Colonic mucosa (tissue), 4 donors: ENCODE measurements at regions not wholly inside any gene's neighbourhood (a gene's known extent, or its start where the extent isn't known, plus 50 kb on each side); places are given as distances from the start of the nearest gene placed in this dataset.

ENCODE experiments used
- DNase-seq: peaks from one replicate; pipeline ENCODE4 v3.0.0-alpha.2; 2020
- H3K27ac ChIP-seq: fragments of 200-600 bp; one replicate; pipeline ENCODE4 v1.8.0; 2021
- H3K27me3 ChIP-seq: fragments of 200-600 bp; one replicate; pipeline ENCODE4 v1.8.0; 2021
- H3K36me3 ChIP-seq: fragments of 200-600 bp; one replicate; pipeline ENCODE4 v1.8.0; 2021
- H3K4me1 ChIP-seq: fragments of 200-600 bp; one replicate; pipeline ENCODE4 v1.8.0; 2021; ENCODE audit warnings: mild to moderate bottlenecking
- H3K4me3 ChIP-seq: fragments of 200-600 bp; one replicate; pipeline ENCODE4 v1.8.0; 2021
- H3K9ac ChIP-seq, 2 donors: one replicate each; pipeline ENCODE4 v1.7.0; 2013; ENCODE audit warnings: control low read depth in 2 of 2, low read depth in 2 of 2, low read length in 2 of 2
- H3K9me3 ChIP-seq: fragments of 200-600 bp; one replicate; pipeline ENCODE4 v1.8.0; 2021
- intact Hi-C: fragments of 100-400 bp; cut with DNase I; formaldehyde crosslinking; loops from one replicate; pipeline ENCODE4 v1.14.1; 2022
- TF ChIP-seq, protein P1 (sequence below): fragments of 200-600 bp; IDR thresholded peaks from one replicate; pipeline ENCODE4 v1.8.0; 2022; ENCODE audit warnings: antibody characterized with exemption, mild to moderate bottlenecking
- donor health status: healthy.
- donor health status: DM: no; HTN: no; CAD: no.
- donor health status: DM: no; HTN: no; CAD: no.

DNA sequence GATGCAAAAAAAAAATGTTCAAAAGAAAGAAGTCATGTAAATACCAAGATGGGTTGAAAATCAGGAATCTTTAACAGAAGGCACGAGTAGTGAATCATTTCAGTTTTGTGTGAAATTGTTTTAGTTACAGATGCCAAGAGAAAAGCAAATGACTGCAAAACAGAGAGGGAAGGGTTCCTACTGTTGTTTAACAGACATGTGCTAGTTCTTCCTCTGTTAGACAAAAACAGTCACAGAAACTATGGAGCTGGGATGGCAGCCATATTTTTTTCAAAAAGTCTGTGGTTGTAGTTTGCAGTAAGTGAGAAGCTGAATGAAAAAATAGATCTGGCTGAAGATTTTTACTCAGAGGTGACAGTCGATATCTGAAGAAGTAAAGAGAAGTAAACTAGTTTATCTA is 511.9 kb downstream of the ZIC1 start:
- TF ChIP-seq, protein P1, sequence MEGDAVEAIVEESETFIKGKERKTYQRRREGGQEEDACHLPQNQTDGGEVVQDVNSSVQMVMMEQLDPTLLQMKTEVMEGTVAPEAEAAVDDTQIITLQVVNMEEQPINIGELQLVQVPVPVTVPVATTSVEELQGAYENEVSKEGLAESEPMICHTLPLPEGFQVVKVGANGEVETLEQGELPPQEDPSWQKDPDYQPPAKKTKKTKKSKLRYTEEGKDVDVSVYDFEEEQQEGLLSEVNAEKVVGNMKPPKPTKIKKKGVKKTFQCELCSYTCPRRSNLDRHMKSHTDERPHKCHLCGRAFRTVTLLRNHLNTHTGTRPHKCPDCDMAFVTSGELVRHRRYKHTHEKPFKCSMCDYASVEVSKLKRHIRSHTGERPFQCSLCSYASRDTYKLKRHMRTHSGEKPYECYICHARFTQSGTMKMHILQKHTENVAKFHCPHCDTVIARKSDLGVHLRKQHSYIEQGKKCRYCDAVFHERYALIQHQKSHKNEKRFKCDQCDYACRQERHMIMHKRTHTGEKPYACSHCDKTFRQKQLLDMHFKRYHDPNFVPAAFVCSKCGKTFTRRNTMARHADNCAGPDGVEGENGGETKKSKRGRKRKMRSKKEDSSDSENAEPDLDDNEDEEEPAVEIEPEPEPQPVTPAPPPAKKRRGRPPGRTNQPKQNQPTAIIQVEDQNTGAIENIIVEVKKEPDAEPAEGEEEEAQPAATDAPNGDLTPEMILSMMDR: no peak
- Histone ChIP-seq H3K9ac (no peak overlapping the region), H3K4me1 (no peaks in the 10 kb centered on the region), H3K36me3 (no peaks in the 10 kb centered on the region), H3K27ac (no peak overlapping the region), H3K27me3 (no peaks in the 10 kb centered on the region), H3K9me3 (no peaks in the 10 kb centered on the region), H3K4me3 (no peak overlapping the region)
- intact Hi-C loops: no loop called here
- DNase-seq: no peak

DNA sequence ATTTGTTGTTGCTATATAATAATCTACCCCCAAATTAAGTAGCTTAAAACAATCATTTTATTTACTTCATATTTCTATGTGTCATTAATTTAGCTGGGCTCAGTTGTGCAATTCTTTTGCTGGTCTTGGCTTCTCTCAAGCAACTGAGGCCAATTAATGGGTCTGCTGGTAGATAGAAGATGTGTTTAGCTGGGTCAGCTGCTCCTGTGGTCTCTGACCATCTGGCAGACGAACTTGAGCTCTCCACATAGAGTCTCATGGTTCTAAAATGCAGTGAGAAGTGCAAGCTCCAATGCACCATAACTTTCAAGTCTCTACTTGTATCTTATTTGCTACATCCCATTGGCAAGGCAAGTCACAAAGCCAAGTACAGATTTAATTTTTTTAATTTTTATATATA is 515.6 kb downstream of the ZIC1 start:
- Histone ChIP-seq H3K27me3 (no peaks in the 10 kb centered on the region), H3K9me3 (no peaks in the 10 kb centered on the region), H3K4me1 (no peaks in the 10 kb centered on the region), H3K27ac (no peak overlapping the region), H3K4me3 (no peak overlapping the region), H3K36me3 (no peaks in the 10 kb centered on the region), H3K9ac (no peak overlapping the region)
- intact Hi-C loops: no loop called here
- DNase-seq: no peak
- TF ChIP-seq, protein P1: no peak

DNA sequence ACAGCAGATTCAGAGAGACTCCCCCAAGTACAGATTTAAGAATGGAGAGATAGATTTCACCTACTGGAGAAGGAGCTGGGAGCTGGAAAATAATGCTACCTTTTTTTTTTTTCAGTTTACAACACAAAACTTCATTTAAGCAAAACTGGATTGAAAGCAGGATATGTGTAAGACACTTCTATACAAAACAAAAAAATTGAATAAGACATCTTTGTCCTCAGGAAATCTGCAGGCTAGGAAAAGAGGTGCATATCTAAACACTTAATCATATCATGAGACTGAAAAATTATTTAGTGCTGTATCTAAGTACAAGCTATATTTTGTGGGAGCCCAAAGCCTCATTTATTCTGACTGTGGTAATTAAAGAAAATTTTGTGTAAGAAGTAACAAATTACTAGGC is 516.1 kb downstream of the ZIC1 start:
- Histone ChIP-seq H3K4me1 (no peaks in the 10 kb centered on the region), H3K27me3 (no peaks in the 10 kb centered on the region), H3K4me3 (no peak overlapping the region), H3K9ac (no peak overlapping the region), H3K9me3 (no peaks in the 10 kb centered on the region), H3K36me3 (no peaks in the 10 kb centered on the region), H3K27ac (no peak overlapping the region)
- intact Hi-C loops: no loop called here
- TF ChIP-seq, protein P1: no peak
- DNase-seq: no peak

DNA sequence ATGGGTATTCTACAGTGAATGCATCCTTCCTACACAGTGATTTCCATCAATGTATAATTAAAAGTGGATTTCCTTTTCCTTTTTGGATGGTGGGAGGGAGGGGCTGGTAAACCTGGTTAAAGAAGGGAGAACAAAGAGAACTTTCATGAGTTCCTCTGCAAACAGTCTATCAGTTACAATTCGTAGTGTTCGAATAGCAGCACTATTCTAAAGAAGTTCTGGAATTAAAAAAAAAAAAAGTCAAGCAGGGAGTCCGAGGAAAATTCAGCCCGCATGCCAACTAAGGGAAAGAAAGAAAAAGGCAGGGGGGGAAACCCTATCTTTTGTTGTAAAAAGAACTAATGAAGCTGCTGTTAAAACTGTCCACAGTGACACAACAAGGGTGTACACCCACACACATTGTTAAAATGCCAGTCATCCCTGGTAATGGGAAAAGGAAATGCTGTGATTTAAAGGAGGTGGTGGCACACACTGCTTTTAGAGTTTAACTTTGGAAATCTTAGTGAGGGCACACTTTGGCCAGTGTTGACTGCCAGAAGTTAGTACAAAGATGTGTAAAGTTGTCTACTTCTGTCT is 521.2 kb downstream of the ZIC1 start:
- Histone ChIP-seq H3K4me1 (no peaks in the 10 kb centered on the region), H3K27ac (no peak overlapping the region), H3K36me3 (no peaks in the 10 kb centered on the region), H3K9ac (no peak overlapping the region), H3K9me3 (no peaks in the 10 kb centered on the region), H3K4me3 (no peak overlapping the region), H3K27me3 (no peaks in the 10 kb centered on the region)
- TF ChIP-seq, protein P1: no peak
- DNase-seq: no peak
- intact Hi-C loops: no loop called here

DNA sequence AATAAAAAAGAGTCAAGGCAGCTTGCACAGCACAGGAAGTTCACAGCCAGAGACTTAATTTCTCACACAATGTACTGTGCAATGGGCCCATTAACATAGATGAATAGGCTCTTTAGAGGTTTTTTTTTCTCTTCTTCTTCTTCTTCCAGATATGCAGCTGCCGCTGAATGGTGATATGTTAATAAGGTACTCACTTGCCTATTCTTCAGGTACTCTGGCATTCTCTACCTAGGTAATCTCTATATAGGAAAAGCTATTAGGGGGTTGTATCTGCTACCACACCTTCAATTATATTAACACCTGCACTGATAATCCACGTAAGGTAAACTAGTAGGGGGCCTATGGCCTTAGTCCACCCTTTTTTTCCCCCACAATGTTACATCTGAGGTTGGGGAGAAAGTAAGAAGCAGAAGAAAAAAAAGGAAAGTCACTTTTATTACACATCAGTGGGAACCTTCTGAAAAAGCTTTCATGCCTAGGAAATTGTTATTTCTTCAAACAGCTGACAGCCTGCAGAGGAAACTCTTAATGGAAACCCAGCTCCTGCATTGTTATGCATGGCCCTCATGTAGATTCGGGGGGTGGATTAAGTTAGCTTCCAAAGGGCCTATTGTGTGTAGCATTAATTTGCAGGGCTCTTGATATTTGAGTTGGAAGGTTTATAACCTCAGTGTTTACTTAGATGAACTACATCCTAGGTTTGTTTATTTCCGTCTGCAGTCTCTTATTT is 525.5 kb downstream of the ZIC1 start:
- no peak overlapping the region for H3K9ac ChIP-seq
- no peaks in the 10 kb centered on the region for H3K27me3 ChIP-seq
- intact Hi-C loops: no loop called here
- H3K4me1 ChIP-seq: no peaks in the 10 kb centered on the region
- TF ChIP-seq, protein P1: no peak
- no peaks in the 10 kb centered on the region for H3K36me3 ChIP-seq
- no peaks in the 10 kb centered on the region for H3K9me3 ChIP-seq
- H3K4me3 ChIP-seq: no peak overlapping the region
- DNase-seq: no peak
- H3K27ac ChIP-seq: no peak overlapping the region
